Fibroblast of the aortic adventitia (primary cell): ENCODE measurements at regions not wholly inside any gene's neighbourhood (a gene's known extent, or its start where the extent isn't known, plus 50 kb on each side); places are given as distances from the start of the nearest gene placed in this dataset.

Experiments used
- DNase-seq: peaks from one replicate; pipeline ENCODE4 v3.0.0-alpha.2; 2010; ENCODE audit warnings: low read depth
- H3K4me3 ChIP-seq: 2 replicates; pipeline ENCODE4 v1.5.1; 2011; ENCODE audit warnings: low read depth, mild to moderate bottlenecking, control low read depth, low read length, moderate library complexity
- CTCF ChIP-seq: IDR thresholded peaks from 2 replicates; pipeline ENCODE4 v1.5.1; 2011; ENCODE audit warnings: mild to moderate bottlenecking, low read length, control low read depth, inconsistent platforms; ENCODE audit not compliant: insufficient read depth

DNA sequence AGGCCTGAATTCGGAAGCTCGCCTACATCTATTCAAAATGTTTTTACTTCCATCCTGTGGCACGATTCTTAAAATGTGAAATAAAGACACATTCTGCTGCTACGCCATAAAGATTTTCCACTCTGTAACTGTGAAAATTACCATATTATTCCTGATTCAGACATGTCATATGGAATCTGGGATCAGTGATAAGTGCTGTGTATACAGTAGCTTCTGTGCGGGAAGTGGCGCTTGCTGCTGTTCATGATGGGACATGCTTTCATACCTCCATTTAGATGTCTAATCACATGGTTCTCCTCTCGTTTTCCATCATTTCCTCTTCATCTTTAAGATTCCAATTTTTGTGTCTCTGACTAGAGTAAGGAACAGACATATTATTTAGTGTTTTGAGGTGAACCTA, 163.2 kb downstream of the TMEM182 start:
- no peak for DNase-seq
- TF ChIP-seq CTCF, result no peak
- H3K4me3 ChIP-seq, result no peak overlapping the region

DNA sequence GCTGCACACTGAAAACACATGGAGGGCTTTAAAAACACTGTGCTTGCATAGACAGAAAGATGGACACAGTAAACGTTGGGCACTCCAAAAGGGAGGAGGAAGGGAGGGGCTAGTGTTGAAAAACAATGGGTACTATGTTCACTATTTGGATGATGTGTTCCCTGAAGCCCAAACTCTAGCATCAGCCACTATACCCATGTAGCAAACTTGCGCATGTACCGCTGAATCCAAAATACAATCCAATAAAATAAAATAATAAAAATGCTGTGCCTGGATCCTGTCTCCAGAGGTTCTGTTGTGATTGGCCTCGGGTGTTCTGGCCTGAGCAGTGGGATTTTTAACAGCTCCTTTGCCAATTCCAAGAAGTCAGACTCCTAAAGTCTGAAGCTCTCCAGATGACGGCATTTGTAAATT, 166.0 kb downstream of the TMEM182 start:
- no peak overlapping the region for H3K4me3 ChIP-seq
- TF ChIP-seq CTCF, result no peak
- no peak for DNase-seq

GRCh38 chr2:102929721-102930120, 167.9 kb downstream of the TMEM182 start:
- H3K4me3 ChIP-seq, result no peak overlapping the region
- DNase-seq, result no peak
- no peak for TF ChIP-seq CTCF

DNA sequence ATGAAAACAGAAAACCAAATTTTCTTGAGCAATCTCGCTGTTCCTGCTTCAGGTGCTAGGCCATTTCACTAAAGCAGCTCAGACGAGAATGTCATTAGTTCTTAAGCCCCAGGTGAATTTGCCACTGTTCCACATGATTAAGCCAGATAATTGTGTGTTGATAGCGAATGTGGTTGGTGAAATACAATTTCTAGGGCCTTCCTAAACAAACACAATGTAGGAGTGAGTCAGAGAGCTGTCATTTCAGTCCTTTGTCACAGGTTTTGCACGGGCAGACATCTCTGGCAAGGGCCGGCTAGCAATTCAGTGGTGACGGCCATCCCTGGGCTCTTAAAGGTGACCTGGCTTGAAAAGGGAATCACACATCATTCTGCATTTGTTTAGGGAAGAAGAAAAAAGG, 170.7 kb downstream of the TMEM182 start:
- no peak for TF ChIP-seq CTCF
- no peak for DNase-seq
- H3K4me3 ChIP-seq, result no peak overlapping the region

DNA sequence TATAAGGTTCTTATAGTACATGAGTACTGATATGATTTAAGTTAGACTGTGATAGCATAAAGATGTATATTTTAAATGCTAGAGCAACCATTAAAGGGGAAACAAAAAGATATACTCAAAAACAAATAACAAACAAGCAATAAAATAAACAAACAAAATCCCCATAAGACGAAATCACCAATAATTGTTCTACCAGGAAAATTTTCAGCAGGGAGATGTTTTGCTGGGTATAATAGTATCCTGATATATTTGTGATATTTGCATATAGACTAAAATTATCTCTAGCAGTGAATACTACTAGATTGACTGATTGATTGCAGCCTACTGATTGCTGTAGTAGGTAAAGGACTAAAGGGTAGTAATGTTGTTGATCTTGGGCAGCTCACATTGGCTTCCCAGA, 177.4 kb downstream of the TMEM182 start:
- no peak for DNase-seq
- no peak overlapping the region for H3K4me3 ChIP-seq
- TF ChIP-seq CTCF, result no peak

- TF ChIP-seq CTCF, result no peak
- no peak overlapping the region for H3K4me3 ChIP-seq
- no peak for DNase-seq
Measured at GRCh38 chr2:102940684-102941083, 178.9 kb downstream of the TMEM182 start.

GRCh38 chr2:102942107-102942506, 180.3 kb downstream of the TMEM182 start:
- DNase-seq, result no peak
- TF ChIP-seq CTCF, result no peak

More at GRCh38 chr2:102942107-102942506, 180.3 kb downstream of the TMEM182 start:
- H3K4me3 ChIP-seq, result no peak overlapping the region
